Epithelial cell of proximal tubule (primary cell): ENCODE measurements at regions not wholly inside any gene's neighbourhood (a gene's known extent, or its start where the extent isn't known, plus 50 kb on each side); places are given as distances from the start of the nearest gene placed in this dataset.

Source experiments
- DNase-seq: peaks from one replicate; pipeline ENCODE4 v3.0.0-alpha.2; 2011; ENCODE audit warnings: low read depth
- H3K4me3 ChIP-seq: 2 replicates; pipeline ENCODE4 v1.5.1; 2011; ENCODE audit warnings: low read depth, mild to moderate bottlenecking, low read length
- TF ChIP-seq, protein P1 (sequence below): conservative IDR thresholded peaks from 2 replicates; pipeline ENCODE4 v1.5.1; 2012; ENCODE audit warnings: low read depth, mild to moderate bottlenecking, low read length

DNA sequence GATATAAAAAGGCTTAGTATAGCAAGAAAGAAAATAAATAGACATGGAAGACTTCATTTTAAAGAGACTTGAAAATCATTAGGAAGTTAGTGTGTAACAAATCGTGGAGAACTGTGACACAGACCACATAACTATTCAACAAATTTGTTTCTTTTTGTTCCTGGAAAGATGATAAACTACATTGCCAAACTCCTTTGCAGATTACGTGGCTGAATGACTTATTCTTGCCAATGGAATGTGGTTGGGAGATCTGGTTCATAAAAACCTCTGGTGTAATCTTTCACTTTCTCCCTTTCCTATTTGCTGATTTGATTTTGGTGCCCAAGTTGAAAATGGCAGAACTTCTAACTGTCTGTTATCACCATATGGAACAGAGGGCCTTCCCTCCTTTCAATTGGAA lies 328.9 kb upstream of the MEF2C start:
- TF ChIP-seq, protein P1, sequence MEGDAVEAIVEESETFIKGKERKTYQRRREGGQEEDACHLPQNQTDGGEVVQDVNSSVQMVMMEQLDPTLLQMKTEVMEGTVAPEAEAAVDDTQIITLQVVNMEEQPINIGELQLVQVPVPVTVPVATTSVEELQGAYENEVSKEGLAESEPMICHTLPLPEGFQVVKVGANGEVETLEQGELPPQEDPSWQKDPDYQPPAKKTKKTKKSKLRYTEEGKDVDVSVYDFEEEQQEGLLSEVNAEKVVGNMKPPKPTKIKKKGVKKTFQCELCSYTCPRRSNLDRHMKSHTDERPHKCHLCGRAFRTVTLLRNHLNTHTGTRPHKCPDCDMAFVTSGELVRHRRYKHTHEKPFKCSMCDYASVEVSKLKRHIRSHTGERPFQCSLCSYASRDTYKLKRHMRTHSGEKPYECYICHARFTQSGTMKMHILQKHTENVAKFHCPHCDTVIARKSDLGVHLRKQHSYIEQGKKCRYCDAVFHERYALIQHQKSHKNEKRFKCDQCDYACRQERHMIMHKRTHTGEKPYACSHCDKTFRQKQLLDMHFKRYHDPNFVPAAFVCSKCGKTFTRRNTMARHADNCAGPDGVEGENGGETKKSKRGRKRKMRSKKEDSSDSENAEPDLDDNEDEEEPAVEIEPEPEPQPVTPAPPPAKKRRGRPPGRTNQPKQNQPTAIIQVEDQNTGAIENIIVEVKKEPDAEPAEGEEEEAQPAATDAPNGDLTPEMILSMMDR = no peak
- no peak overlapping the region for H3K4me3 ChIP-seq
- peak; percentile 43 for DNase-seq

DNA sequence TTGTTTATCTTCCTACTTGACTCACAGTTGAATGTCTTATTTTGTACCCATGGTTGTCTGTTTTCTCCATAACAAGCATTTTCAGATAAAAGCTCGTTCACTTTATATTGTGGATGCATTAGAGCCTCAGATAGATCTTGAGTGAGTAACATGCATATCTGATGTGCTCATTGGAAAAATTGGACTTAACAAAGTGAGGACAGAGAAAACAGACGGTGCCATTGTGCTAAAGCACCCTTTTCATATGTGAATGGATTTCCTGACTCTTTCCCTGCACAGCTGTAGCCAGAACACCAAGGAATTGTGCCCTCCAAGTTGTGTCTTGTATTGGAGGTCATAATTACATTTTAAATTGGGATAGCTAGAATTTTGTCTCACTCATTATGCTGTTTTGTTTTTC lies 325.8 kb upstream of the MEF2C start:
- no peak for DNase-seq
- TF ChIP-seq, protein P1 = no peak
- H3K4me3 ChIP-seq = no peak overlapping the region

DNA sequence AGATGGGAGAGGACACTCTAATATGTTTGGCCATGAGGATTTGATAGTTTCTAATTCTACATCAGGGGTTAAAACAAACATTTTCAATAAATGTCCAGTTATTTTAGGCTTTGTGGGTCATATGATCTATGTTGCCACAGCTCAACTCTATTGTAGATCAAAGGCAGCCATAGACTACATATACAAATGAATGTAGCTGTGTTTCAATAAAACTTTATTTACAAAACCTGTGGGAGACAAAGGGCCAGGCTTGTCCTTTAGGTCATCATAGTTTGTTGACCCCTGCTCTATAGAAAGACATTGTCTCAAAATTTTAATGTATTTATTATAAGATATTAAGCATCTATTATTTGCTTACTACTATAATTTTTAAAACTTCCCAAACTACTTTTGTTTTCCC lies 325.4 kb upstream of the MEF2C start:
- TF ChIP-seq, protein P1 = no peak
- no peak for DNase-seq
- no peak overlapping the region for H3K4me3 ChIP-seq

DNA sequence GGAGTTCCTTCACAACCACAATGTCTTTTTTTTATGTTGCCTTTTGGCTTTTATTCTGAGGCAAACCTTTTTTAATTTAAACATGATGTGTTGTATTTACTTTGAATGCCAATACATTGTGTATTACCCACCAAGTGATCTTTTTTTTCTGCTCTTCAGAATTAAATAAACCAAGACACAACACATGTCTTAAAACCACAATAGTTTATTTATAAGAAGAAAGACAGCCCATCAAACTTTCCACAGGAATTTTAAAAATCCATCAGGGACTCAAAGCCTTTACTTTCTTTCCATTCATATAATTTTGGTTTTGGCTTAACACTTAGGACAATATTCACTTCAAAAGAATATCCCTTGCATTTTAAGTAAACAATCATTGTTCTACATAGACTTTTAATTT lies 321.8 kb upstream of the MEF2C start:
- DNase-seq = no peak
- H3K4me3 ChIP-seq = no peak overlapping the region
- TF ChIP-seq, protein P1 = no peak

DNA sequence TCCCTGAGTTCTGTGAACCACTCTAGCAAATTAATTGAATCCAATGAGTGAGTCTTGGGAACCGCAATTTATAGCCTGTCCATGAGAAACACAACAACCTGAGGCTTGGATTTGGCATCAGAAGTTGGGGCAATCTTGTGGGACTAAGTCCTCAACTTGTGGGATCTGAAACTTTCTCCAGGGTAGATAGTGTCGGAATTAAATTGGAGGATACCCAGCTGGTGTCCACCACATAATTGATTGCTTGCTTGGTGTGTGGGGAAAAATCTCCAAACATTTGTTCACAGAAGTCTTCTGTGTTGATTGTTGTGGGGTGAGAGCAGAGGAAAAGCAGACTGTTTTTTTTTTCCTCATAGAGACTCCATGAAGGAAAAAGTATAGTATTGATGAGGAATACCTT lies 320.6 kb upstream of the MEF2C start:
- TF ChIP-seq, protein P1 = no peak
- H3K4me3 ChIP-seq = no peak overlapping the region
- DNase-seq = no peak

GRCh38 chr5:89200899-89201298 lies 317.9 kb upstream of the MEF2C start:
- TF ChIP-seq, protein P1 = no peak
- H3K4me3 ChIP-seq = no peak overlapping the region
- no peak for DNase-seq

DNA sequence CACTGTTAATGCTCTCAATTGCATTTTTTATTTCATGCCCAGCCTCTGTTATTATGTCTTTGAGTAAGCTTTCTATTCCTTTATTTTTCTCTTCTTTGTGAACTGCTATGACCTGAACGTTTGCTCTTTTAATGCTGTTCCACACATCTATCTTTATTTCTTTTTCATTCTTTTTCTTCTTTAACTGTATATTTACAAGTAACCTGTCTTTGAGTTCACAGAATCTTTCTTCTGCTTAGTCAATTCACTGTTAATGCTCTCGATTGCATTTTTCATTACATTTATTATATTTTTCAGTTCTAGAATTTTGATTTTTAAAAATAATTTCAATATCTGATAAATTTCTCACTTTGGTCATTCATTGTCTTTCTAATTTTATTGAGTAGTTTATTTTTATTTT lies 316.3 kb upstream of the MEF2C start:
- no peak for DNase-seq
- TF ChIP-seq, protein P1 = no peak
- no peak overlapping the region for H3K4me3 ChIP-seq
